HFF-Myc (cell line): ENCODE measurements at regions not wholly inside any gene's neighbourhood (a gene's known extent, or its start where the extent isn't known, plus 50 kb on each side); places are given as distances from the start of the nearest gene placed in this dataset.
A peak's percentile ranks its signal among the peaks of the same experiment; 100 is the strongest.
"Not testable (repeated sequence)": the region's sequence is repeated elsewhere in the genome, so short reads cannot be mapped to it uniquely, and the experiment has no call there.

Experiments used
- DNase-seq: peaks from one replicate; pipeline ENCODE4 v3.0.0-alpha.2; 2011; ENCODE audit warnings: low read depth; ENCODE audit errors: extremely low read depth
- H3K4me3 ChIP-seq: replicated peaks from 2 replicates; pipeline ENCODE4 v1.5.1; 2011; ENCODE audit warnings: low read depth, mild to moderate bottlenecking, control low read depth, low read length
- TF ChIP-seq, protein P1 (sequence below): IDR thresholded peaks from 2 replicates; pipeline ENCODE4 v1.5.1; 2012; ENCODE audit warnings: mild to moderate bottlenecking, low read depth, low read length, control low read depth; ENCODE audit errors: missing control alignments

GRCh38 chr13:65932587-65933239, 1297.4 kb downstream of the PCDH9 start:
- no peak for DNase-seq
- no peak overlapping the region for H3K4me3 ChIP-seq
- TF ChIP-seq, protein P1, sequence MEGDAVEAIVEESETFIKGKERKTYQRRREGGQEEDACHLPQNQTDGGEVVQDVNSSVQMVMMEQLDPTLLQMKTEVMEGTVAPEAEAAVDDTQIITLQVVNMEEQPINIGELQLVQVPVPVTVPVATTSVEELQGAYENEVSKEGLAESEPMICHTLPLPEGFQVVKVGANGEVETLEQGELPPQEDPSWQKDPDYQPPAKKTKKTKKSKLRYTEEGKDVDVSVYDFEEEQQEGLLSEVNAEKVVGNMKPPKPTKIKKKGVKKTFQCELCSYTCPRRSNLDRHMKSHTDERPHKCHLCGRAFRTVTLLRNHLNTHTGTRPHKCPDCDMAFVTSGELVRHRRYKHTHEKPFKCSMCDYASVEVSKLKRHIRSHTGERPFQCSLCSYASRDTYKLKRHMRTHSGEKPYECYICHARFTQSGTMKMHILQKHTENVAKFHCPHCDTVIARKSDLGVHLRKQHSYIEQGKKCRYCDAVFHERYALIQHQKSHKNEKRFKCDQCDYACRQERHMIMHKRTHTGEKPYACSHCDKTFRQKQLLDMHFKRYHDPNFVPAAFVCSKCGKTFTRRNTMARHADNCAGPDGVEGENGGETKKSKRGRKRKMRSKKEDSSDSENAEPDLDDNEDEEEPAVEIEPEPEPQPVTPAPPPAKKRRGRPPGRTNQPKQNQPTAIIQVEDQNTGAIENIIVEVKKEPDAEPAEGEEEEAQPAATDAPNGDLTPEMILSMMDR = no peak

- TF ChIP-seq, protein P1 = no peak
- no peak overlapping the region for H3K4me3 ChIP-seq
- no peak for DNase-seq
Measured at GRCh38 chr13:65932013-65932412, 1298.1 kb downstream of the PCDH9 start.

GRCh38 chr13:65929436-65929835, 1300.7 kb downstream of the PCDH9 start:
- DNase-seq = no peak
- H3K4me3 ChIP-seq = no peak overlapping the region
- TF ChIP-seq, protein P1 = no peak

GRCh38 chr13:65926750-65927171, 1303.4 kb downstream of the PCDH9 start:
- TF ChIP-seq, protein P1 = peak; percentile 17
- H3K4me3 ChIP-seq = no peak overlapping the region
- DNase-seq = no peak

DNA sequence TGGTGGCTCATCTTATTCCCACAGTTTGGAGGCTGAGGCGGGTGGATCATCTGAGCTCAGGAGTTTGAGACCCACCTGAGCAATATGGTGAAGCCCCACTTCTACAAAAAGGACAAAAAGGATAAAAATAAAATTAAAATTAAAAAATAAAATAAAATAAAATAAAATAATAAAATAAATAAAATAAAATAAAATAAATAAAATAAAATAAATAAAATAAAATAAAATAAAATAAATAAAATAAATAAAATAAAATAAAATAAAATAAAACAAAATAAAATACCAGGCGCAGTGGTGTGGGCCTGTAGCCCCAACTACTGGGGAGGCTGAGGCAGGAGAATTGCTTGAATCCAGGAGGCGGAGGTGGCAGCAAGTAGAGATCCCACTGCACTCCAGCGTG, 1307.3 kb downstream of the PCDH9 start:
- not testable (repeated sequence) for DNase-seq, H3K4me3 ChIP-seq

GRCh38 chr13:65921933-65922332, 1308.2 kb downstream of the PCDH9 start:
- no peak for DNase-seq
- TF ChIP-seq, protein P1 = no peak
- no peak overlapping the region for H3K4me3 ChIP-seq

DNA sequence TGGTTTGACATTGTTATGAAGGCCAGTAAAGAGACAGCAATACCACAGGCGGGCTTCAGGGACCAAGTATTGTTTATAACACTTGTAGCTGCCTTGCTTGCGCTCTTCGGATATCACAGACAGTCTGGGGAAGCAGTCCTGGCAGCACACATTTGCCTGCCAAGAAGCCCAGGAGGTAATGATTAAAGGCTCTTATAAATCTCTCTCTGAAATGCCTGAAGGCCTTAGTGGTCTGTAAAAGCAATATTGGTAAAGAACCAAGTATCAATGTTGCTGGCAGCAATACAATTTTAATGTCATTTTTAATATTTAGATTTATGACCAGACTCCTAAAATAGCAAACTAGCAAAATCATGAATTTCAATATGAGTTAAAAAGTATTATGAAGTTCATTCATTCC, 1312.4 kb downstream of the PCDH9 start:
- TF ChIP-seq, protein P1 = no peak

More for the DNA sequence above, 1312.4 kb downstream of the PCDH9 start:
- DNase-seq = peak; percentile 38
- no peak overlapping the region for H3K4me3 ChIP-seq
